ENCODE measurements at regions not wholly inside any gene's neighbourhood (a gene's known extent, or its start where the extent isn't known, plus 50 kb on each side); places are given as distances from the start of the nearest gene placed in this dataset.

DNA sequence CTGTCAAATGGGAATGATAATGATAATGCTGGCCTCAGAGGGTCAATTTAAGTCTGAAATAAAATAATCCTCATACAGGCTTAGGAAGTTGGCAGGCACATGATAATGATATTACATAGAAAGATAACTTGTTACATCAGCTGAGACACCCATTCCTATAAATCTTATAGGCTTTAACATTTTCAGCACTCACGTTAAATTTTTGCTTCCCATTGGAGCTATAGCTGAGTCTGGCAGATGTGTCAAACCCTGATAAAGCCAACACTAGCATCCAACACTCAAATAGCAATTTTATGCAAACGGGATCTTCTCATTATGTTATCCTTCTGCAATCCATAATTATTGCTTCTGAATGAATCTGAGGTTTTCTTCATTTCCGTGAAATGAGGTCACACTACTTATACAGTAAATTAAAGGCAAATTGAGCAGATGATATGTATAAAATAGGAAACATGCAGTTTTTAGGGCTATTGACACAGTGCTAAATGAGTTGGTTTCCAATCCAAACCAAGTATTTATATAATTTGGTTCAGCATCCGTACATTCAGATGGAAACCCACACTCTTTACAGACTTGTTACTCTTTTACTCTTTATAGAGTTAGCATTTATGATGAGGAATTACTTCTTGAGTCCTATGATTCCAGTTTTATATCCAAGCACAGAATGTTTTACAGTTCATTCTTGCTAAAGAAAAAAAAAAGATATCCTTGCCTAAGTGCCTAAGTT lies 481.6 kb downstream of the BTBD3 start:
- no peak overlapping the region for H3K4me3 ChIP-seq (ENCODE audit: control insufficient read depth, low read depth, low read length)
- TF ChIP-seq, protein P1, sequence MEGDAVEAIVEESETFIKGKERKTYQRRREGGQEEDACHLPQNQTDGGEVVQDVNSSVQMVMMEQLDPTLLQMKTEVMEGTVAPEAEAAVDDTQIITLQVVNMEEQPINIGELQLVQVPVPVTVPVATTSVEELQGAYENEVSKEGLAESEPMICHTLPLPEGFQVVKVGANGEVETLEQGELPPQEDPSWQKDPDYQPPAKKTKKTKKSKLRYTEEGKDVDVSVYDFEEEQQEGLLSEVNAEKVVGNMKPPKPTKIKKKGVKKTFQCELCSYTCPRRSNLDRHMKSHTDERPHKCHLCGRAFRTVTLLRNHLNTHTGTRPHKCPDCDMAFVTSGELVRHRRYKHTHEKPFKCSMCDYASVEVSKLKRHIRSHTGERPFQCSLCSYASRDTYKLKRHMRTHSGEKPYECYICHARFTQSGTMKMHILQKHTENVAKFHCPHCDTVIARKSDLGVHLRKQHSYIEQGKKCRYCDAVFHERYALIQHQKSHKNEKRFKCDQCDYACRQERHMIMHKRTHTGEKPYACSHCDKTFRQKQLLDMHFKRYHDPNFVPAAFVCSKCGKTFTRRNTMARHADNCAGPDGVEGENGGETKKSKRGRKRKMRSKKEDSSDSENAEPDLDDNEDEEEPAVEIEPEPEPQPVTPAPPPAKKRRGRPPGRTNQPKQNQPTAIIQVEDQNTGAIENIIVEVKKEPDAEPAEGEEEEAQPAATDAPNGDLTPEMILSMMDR (conservative IDR thresholded peaks at IDR 0.05; ENCODE audit: control insufficient read depth, insufficient read depth, low read depth, low read length), result no peak
- DNase-seq (ENCODE audit: low read depth), result no peak

DNA sequence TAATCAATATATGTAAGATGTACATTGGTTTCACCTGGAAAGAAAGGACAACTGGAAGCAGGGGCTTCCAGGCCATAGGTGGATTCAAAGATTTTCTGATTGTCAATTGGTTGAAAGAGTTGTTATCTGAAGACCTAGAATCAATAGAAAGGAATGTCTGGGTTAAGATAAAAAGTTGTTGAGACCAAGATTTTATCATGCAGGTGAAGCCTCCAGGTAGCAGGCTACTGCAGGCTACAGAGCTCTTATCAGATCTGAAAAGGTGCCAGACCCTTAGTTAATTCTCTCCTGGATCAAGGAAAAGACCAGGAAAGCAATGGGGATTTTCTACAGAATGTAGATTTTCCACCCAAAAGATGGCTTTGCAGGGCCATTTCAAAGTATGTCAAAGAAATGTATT lies 487.2 kb downstream of the BTBD3 start:
- TF ChIP-seq, protein P1 (conservative IDR thresholded peaks at IDR 0.05; ENCODE audit: control insufficient read depth, insufficient read depth, low read depth, low read length), result no peak
- no peak overlapping the region for H3K4me3 ChIP-seq (ENCODE audit: control insufficient read depth, low read depth, low read length)
- no peak for DNase-seq (ENCODE audit: low read depth)

DNA sequence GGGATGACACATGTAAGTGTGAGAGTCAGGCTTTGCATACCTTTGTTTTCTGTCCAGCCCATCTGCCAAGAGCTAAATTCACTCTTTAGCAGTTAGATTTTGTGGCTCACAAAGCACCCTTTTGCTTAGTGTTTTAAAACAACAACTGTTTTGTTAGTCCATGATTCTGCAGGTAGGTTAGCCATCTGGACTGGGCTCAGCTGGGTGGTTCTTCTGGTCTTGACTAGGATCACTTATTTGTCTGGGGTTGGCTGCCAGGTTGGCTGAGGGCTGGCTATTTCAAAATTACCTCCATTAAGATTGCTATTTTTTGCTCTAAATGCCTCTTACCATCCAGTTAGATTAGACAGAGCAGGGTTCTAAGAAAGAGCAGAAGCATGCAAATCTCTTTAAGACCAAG lies 489.3 kb downstream of the BTBD3 start:
- DNase-seq (ENCODE audit: low read depth), result no peak
- TF ChIP-seq, protein P1 (conservative IDR thresholded peaks at IDR 0.05; ENCODE audit: control insufficient read depth, insufficient read depth, low read depth, low read length), result no peak
- H3K4me3 ChIP-seq (ENCODE audit: control insufficient read depth, low read depth, low read length), result no peak overlapping the region

DNA sequence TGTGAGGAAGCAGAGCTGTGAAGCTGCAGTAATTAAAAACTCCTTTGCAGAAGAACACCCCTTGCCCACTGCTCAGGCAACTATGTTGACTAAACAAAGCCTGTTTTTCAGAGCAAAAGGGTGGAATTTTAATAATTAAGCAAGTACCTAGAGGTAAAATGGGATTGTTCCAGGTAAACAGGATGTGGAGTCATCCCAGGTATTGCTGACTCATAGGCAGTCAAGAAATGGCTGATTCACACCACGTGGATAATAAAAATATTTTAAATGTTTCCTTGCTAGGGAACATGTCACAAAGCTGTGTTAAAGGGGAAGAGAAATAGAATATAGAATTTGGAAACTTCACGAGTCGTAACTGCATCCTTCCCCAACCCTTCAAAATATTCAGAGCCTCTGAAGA lies 491.8 kb downstream of the BTBD3 start:
- TF ChIP-seq, protein P1 (conservative IDR thresholded peaks at IDR 0.05; ENCODE audit: control insufficient read depth, insufficient read depth, low read depth, low read length), result no peak
- no peak for DNase-seq (ENCODE audit: low read depth)
- H3K4me3 ChIP-seq (ENCODE audit: control insufficient read depth, low read depth, low read length), result no peak overlapping the region

DNA sequence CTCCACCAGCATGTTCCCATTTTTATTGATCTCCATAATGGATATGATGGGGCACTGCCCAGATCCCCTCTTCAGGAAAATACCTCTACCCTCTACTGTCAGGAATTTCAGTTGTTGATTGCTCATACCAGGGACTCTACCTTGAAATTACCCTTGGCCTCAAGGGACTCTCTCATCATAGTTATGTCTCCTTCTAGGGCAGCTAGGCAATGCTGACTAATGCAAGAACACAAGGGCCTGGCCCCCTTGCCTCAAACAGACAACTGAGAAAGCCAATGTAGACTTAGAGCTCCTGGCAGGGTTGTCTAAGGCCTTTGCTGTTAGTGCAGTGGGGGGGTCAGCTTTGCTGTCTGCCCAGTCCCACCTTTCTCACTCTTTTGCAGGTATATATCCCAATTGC lies 493.1 kb downstream of the BTBD3 start:
- DNase-seq (ENCODE audit: low read depth), result no peak
- TF ChIP-seq, protein P1 (conservative IDR thresholded peaks at IDR 0.05; ENCODE audit: control insufficient read depth, insufficient read depth, low read depth, low read length), result no peak
- H3K4me3 ChIP-seq (ENCODE audit: control insufficient read depth, low read depth, low read length), result no peak overlapping the region

DNA sequence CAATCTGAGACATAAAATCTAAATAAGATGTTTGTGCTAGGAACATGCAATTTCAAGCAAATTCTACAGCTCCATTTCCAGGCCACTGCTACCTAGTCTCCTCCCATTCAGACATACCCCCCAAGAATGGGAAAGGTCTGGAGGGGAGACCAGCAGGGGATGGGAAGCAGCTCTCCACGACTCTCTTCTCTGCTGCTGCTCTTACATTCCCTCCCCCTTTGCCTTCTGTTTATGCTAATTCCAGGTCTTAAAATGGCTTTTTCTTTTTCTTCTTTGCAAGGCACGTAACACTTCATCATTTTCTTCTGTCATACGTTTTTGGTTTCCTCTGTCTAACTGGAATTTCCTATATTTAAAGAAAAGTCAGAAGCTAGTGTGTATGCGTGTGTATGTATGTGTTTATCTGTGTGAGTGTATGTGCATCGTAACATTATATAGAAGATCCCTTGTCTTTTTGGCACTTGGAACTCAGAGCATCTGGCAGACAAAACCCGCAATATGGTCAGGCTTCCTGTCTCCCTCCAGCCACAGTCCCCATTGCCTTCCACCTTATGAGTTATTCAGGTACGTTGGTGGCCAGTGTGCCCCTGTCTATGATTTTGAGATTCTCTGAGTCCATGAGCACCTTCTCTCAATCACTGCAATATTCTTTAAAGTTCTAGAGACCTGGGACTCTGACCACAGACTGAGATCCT lies 493.7 kb downstream of the BTBD3 start:
- DNase-seq (ENCODE audit: low read depth), result no peak
- TF ChIP-seq, protein P1 (conservative IDR thresholded peaks at IDR 0.05; ENCODE audit: control insufficient read depth, insufficient read depth, low read depth, low read length), result no peak
- no peak overlapping the region for H3K4me3 ChIP-seq (ENCODE audit: control insufficient read depth, low read depth, low read length)
